HepG2 (cell line): ENCODE measurements at regions not wholly inside any gene's neighbourhood (a gene's known extent, or its start where the extent isn't known, plus 50 kb on each side); places are given as distances from the start of the nearest gene placed in this dataset.

Experiments used
- ATAC-seq: fragments of 200-7000 bp; cut with Tn5 transposase; 3 replicates; pipeline ENCODE4 v1.9.1; 2020; ENCODE audit warnings: mild to moderate bottlenecking, moderate library complexity
- BruUV-seq: library from RNA; stranded (reverse); fragments of 400-500 nt; replicated peaks from 2 replicates; lab custom pipeline; 2021; lab: Mats Ljungman, UMichigan
- CTCF ChIA-PET: fragments of 300-600 bp; formaldehyde crosslinking; extraction: SDS; loops from one replicate; lab custom pipeline; 2021; ENCODE audit warnings: low total read pairs, inconsistent platforms, low intra/inter-chr PET ratio; lab: Yijun Ruan, JAX
- POLR2A ChIA-PET: fragments of 350-600 bp; sonication (Branson Sonifier 250); formaldehyde crosslinking; loops from one replicate; lab custom pipeline; 2020; ENCODE audit warnings: antibody characterized with exemption, inconsistent platforms; lab: Yijun Ruan, JAX
- DNase-seq: peaks from one replicate; pipeline ENCODE4 v3.0.0-alpha.2; 2015; ENCODE audit warnings: low spot score
- FAIRE-seq: peaks from 3 replicates; lab custom pipeline; 2011; peaks lifted over from hg19 to GRCh38; lab: Jason Lieb, UNC
- H2AFZ ChIP-seq: one replicate; pipeline ENCODE4 v1.6.1; 2011; ENCODE audit warnings: low read length, inconsistent platforms
- H3K27ac ChIP-seq: fragments of 300-600 bp; 3 replicates; pipeline ENCODE4 v1.8.0; 2011; ENCODE audit warnings: mixed run types, mild to moderate bottlenecking, mixed read lengths, low read length, inconsistent platforms; ENCODE audit not compliant: insufficient read depth; ENCODE audit errors: extremely low read length
- H3K27me3 ChIP-seq, 2 experiments: fragments of 200-600 bp in 1 of 2; 2 replicates in 1 of 2; 3 replicates in 1 of 2; pipeline versions ENCODE4 v1.6.0 to v1.8.0; 2011; ENCODE audit warnings: low read length in 2 of 2, mild to moderate bottlenecking in 2 of 2, moderate library complexity in 2 of 2, inconsistent platforms in 1 of 2; ENCODE audit not compliant: insufficient read depth in 2 of 2, control insufficient read depth in 1 of 2
- H3K36me3 ChIP-seq, 2 experiments: fragments of 200-600 bp in 1 of 2; replicated peaks in 1 of 2; 2 replicates in 1 of 2; 3 replicates in 1 of 2; pipeline versions ENCODE4 v1.5.1 to v1.8.0; 2011; ENCODE audit warnings: low read length in 2 of 2, inconsistent platforms in 1 of 2; ENCODE audit not compliant: insufficient read depth in 2 of 2, control insufficient read depth in 1 of 2
- H3K4me1 ChIP-seq: 2 replicates; pipeline ENCODE4 v1.5.1; 2012; ENCODE audit warnings: low read length, inconsistent platforms; ENCODE audit not compliant: insufficient read depth
- H3K4me2 ChIP-seq: 2 replicates; pipeline ENCODE4 v1.6.0; 2011; ENCODE audit warnings: low read depth, low read length, inconsistent platforms
- H3K4me3 ChIP-seq, 3 experiments: fragments of 200-600 bp in 1 of 3; sonication (generic), shearing (Covaris generic) in 1 of 3; replicated peaks in 1 of 3; 2 replicates each; pipeline ENCODE4 v1.5.1; 2011 to 2016; ENCODE audit warnings: low read length in 3 of 3, inconsistent platforms in 2 of 3, low read depth in 2 of 3, mild to moderate bottlenecking in 2 of 3, control low read depth in 1 of 3, mixed read lengths in 1 of 3; ENCODE audit not compliant: insufficient read depth in 1 of 3
- H3K79me2 ChIP-seq: one replicate; pipeline ENCODE4 v1.6.1; 2011; ENCODE audit warnings: low read length, inconsistent platforms; ENCODE audit not compliant: insufficient read depth
- H3K9ac ChIP-seq: 2 replicates; pipeline ENCODE4 v1.6.0; 2011; ENCODE audit warnings: mild to moderate bottlenecking, low read depth, low read length, inconsistent platforms; ENCODE audit not compliant: insufficient read depth
- H3K9me3 ChIP-seq: 2 replicates; pipeline ENCODE4 v1.5.1; 2012; ENCODE audit warnings: mild to moderate bottlenecking, low read length
- H4K20me1 ChIP-seq: 2 replicates; pipeline ENCODE4 v1.6.0; 2011; ENCODE audit warnings: inconsistent platforms, mild to moderate bottlenecking, low read length, moderate library complexity; ENCODE audit not compliant: insufficient read depth
- ADNP ChIP-seq: sonication (generic); formaldehyde crosslinking; IDR thresholded peaks from 2 replicates; pipeline ENCODE4 v1.4.0; 2020; ENCODE audit warnings: missing genetic modification reagents
- AGO2 ChIP-seq: fragments of 200-400 bp; formaldehyde crosslinking; optimal IDR thresholded peaks from 2 replicates; pipeline ENCODE3; 2017; ENCODE audit warnings: mild to moderate bottlenecking, low read depth, low read length, moderate library complexity
- HNF4G ChIP-seq, 2 experiments: sonication (generic) in 1 of 2; formaldehyde crosslinking in 1 of 2; IDR thresholded peaks; 2 replicates each; pipeline versions ENCODE4 v1.4.0 to v1.6.1; 2011 to 2020; ENCODE audit warnings: borderline replicate concordance in 2 of 2, low read depth in 2 of 2, mild to moderate bottlenecking in 2 of 2, low read length in 1 of 2, missing genetic modification reagents in 1 of 2, moderate library complexity in 1 of 2
- KAT2B ChIP-seq: fragments of 150-350 bp; IDR thresholded peaks from 2 replicates; pipeline ENCODE4 v1.6.1; 2014; ENCODE audit warnings: low read depth, low read length, borderline replicate concordance
- KLF12 ChIP-seq: sonication (generic); formaldehyde crosslinking; IDR thresholded peaks from 2 replicates; pipeline ENCODE4 v1.4.0; 2020; ENCODE audit warnings: missing genetic modification reagents, borderline replicate concordance
- NFKB2 ChIP-seq: sonication (generic); formaldehyde crosslinking; IDR thresholded peaks from 2 replicates; pipeline ENCODE4 v1.4.0; 2020; ENCODE audit warnings: missing genetic modification reagents, borderline replicate concordance
- SMAD1 ChIP-seq: sonication (generic); formaldehyde crosslinking; IDR thresholded peaks from 2 replicates; pipeline ENCODE4 v1.4.0; 2020; ENCODE audit warnings: missing genetic modification reagents, low read depth, mild to moderate bottlenecking, borderline replicate concordance
- SMARCE1 ChIP-seq: fragments of 450-650 bp; IDR thresholded peaks from 2 replicates; pipeline ENCODE4 v1.6.1; 2017; ENCODE audit warnings: borderline replicate concordance
- ZNF546 ChIP-seq: sonication (generic); formaldehyde crosslinking; conservative IDR thresholded peaks from 2 replicates; pipeline ENCODE4 v1.8.1; 2023; ENCODE audit warnings: mild to moderate bottlenecking, missing genetic modification reagents
- WGBS: methylation state at CpG from one replicate; pipeline ENCODE4 v1.1.6; 2017; ENCODE audit warnings: low lambda C conversion rate; 5-methylcytosine and 5-hydroxymethylcytosine counted together
- in situ Hi-C: cut with HindIII; loops from 2 replicates; pipeline ENCODE4 v1.10.0; 2017; ENCODE audit warnings: low pct_unique_long_range_greater_than_20kb; ENCODE audit not compliant: extremely low pct_ligation_motif_present
- intact Hi-C: fragments of 100-400 bp; cut with micrococcal nuclease; formaldehyde crosslinking; loops from one replicate; pipeline ENCODE4 v1.10.0; 2022; ENCODE audit not compliant: unreplicated experiment

DNA sequence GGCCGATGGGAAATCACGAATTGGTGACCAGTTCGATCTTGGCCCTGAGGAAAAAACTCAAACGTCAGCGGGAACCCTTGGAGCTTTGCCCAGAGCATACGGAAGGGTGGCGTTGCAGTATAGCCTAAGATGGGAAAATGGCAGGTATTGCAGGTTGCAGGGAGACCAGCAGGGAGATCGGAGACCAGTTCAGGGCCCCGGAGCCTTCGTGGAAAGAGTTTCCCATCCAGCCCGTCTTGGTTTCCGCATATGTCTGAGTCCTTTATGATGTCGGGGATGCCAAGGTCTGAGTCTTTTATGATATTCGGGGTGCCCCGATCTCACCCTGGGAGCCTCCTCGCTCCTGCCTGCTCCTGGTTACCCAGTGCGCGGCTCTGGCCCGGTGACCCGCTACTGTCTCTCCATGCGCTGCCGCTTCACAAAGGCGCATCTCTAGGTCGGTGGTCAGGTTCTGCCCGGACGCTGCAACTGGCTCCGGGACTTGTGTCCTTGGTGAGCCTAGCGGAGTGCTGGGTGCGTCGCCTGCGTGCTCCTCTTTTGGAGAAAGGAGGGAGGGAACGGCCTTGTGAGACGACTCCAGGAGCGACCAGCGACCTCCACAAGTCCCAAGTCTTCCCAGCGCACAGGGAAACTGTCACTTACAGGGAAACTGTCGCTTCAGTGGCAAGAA, 94.2 kb downstream of the PRKAB2 start:
- no peak overlapping the region for H3K4me2 ChIP-seq
- no peaks in the 10 kb centered on the region for H3K79me2 ChIP-seq
- TF ChIP-seq AGO2 (no peak), KLF12 (CRISPR knock-in tag) (no peak), ZNF546 (CRISPR knock-in tag) (no peak), HNF4G (IDR thresholded peaks at IDR 0.05; ENCODE audit: borderline replicate concordance, low read depth, low read length) (no peak), HNF4G (CRISPR knock-in tag; IDR thresholded peaks at IDR 0.05; ENCODE audit: borderline replicate concordance, low read depth) (no peak), ADNP (CRISPR knock-in tag) (no peak), SMARCE1 (no peak)
- TF ChIP-seq, all 625 proteins: peak for 0
- DNase-seq (no peak), ATAC-seq (no peak), FAIRE-seq (no peak)
- H3K4me1 ChIP-seq, result no peaks in the 10 kb centered on the region
- CTCF ChIA-PET, result no interaction called here
- no peaks in the 10 kb centered on the region for H3K9me3 ChIP-seq
- intact Hi-C loops, result no loop called here
- H3K9ac ChIP-seq, result no peak overlapping the region
- H3K27me3 ChIP-seq, result peaks cover 0 to 32% of the 10 kb centered on the region in 2 experiments; a peak in 2 of 5 replicates
- no peaks in the 10 kb centered on the region for H3K36me3 ChIP-seq
- H3K27ac ChIP-seq, result no peak overlapping the region
- no TSS peak for BruUV-seq
- 72% methylated on average over 27 of the region's 37 CpGs for WGBS
- no peak overlapping the region for H2AFZ ChIP-seq
- in situ Hi-C loops, result no loop called here
- H4K20me1 ChIP-seq, result no peaks in the 10 kb centered on the region
- H3K4me3 ChIP-seq, result no peak overlapping the region
- POLR2A ChIA-PET, result no interaction called here

DNA sequence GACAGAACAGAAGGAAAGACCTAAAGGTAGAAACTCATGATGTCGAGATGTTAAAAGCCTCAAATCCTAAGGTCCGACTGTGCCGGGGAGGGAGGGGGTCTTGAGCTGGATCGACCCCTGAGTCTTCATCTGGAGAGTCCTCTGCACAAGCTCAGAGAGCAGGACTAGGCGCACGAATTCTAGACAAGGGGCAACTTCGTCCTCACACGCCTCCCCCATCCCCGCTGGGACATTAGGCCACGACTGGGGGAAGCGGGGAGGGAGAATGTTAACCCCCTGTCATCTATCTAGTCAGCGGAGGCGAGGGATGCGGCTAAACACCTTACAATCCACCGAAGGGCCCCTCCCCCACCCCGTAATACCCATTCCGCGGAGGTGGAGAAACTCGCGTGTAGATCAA, 94.7 kb downstream of the PRKAB2 start:
- ATAC-seq (no peak), FAIRE-seq (no peak), DNase-seq (no peak)
- in situ Hi-C loops, result no loop called here
- 75% methylated on average over 12 of the region's 20 CpGs for WGBS
- TF ChIP-seq NFKB2 (no peak), KAT2B (no peak), SMAD1 (CRISPR knock-in tag) (no peak)
- ChIA-PET CTCF (no interaction called here), POLR2A (no interaction called here)
- H2AFZ ChIP-seq, result no peak overlapping the region
- no peak overlapping the region for H3K4me3 ChIP-seq
- intact Hi-C loops, result no loop called here
- H3K9ac ChIP-seq, result no peak overlapping the region
- no peak overlapping the region for H3K27ac ChIP-seq
- no peaks in the 10 kb centered on the region for H3K36me3 ChIP-seq
- no peaks in the 10 kb centered on the region for H4K20me1 ChIP-seq
- no TSS peak for BruUV-seq
- peaks cover 0 to 36% of the 10 kb centered on the region in 2 experiments; a peak in 2 of 5 replicates for H3K27me3 ChIP-seq
- H3K9me3 ChIP-seq, result no peaks in the 10 kb centered on the region
- H3K4me1 ChIP-seq, result no peaks in the 10 kb centered on the region
- no peak overlapping the region for H3K4me2 ChIP-seq
- no peaks in the 10 kb centered on the region for H3K79me2 ChIP-seq
